ENCODE measurements at regions not wholly inside any gene's neighbourhood (a gene's known extent, or its start where the extent isn't known, plus 50 kb on each side); places are given as distances from the start of the nearest gene placed in this dataset.

DNA sequence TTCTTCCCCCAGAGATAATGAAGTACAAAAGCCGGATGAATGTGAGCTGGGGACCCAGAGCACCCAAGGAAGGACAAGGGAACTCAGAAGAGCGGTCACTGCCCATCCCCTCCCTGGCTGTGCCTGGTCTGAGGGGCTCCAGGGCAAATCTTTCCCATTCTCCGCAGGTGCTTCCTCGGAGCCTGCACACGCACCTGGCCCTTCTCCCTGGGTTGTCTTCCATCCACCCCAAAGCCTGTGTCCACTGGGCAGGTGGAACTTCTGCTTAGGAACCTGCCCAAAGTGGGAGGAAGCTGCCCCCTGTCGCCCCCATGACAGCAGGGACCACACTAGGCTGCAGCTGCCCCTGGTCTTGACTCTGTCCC, 121.0 kb upstream of the FGF3 start:
- peak overlapping the region; percentile 80 for H2AFZ ChIP-seq (ENCODE audit: low read length)
- peaks cover 4% of the 10 kb centered on the region for H3K27me3 ChIP-seq (ENCODE audit: control insufficient read depth, insufficient read depth, low read length)
- no peak overlapping the region for H3K9ac ChIP-seq (ENCODE audit: insufficient read depth, low read length)
- no peaks in the 10 kb centered on the region for H3K79me2 ChIP-seq (ENCODE audit: control insufficient read depth, insufficient read depth, low read length)
- H3K36me3 ChIP-seq (ENCODE audit: control insufficient read depth, insufficient read depth, low read length): no peaks in the 10 kb centered on the region
- DNase-seq (ENCODE audit: low read depth in 2 of 2): no peak
- no peaks in the 10 kb centered on the region for H3K9me3 ChIP-seq (ENCODE audit: control insufficient read depth, insufficient read depth, low read depth, low read length)
- no peak overlapping the region for H3K4me2 ChIP-seq (ENCODE audit: extremely low read depth, insufficient read depth, low read length)
- peaks cover 4% of the 10 kb centered on the region for H3K4me1 ChIP-seq (ENCODE audit: control insufficient read depth, extremely low read depth, insufficient read depth, low read length)
- H4K20me1 ChIP-seq (ENCODE audit: control insufficient read depth, extremely low read depth, insufficient read depth, low read length): no peaks in the 10 kb centered on the region
- no peak overlapping the region for H3K4me3 ChIP-seq (replicated peaks in 1 of 4; ENCODE audit: control extremely low read depth in 1 of 4, insufficient read depth in 1 of 4, low read depth in 3 of 4, low read length in 4 of 4)
- no peak for TF ChIP-seq EZH2 (IDR thresholded peaks at IDR 0.05; ENCODE audit: low read length, missing control alignments)
- TF ChIP-seq CTCF (conservative IDR thresholded peaks at IDR 0.05 in 1 of 2, IDR thresholded peaks at IDR 0.05 in 1 of 2; ENCODE audit: low read depth in 1 of 2, low read length in 2 of 2): no peak
- no peak overlapping the region for H3K27ac ChIP-seq (ENCODE audit: insufficient read depth, low read length)

DNA sequence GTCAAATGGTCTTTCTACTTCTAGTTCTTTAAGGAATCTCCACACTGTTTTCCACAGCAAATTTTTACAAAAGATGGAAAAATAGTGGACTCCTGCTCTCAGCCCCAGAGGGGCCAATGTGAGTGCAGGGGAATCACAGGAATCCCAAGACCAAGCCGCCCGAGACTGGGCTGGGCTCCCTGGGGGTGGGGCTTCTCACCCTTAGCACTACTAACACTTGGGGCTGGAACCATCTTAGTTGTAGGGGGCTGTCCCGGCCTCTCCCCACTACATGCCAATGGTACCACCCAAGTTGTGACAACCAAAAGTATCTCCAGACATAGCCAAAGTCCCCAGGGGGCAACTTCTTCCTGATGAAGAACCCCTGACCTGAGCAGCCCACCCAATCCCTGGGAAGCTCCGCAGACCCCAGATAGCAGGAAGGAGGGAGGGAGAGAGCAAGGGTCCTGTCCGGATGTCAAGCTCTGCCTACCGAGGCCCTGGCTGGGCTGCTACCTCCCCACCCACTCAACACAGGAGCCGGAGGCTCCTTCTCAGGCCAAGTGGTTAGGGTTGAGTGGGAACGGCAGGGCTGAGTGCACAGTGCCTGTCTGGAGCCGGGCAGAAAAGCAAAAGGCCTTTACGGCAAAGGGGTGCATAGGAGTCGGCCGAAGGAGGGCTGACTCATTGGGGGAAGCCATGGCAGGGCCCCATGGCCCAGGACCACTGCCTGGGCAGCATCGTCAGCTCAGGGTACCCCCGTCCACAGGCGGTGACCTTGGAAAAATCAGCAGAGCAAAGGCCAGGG, 122.5 kb upstream of the FGF3 start:
- Histone ChIP-seq H3K4me2 (ENCODE audit: extremely low read depth, insufficient read depth, low read length) (no peak overlapping the region), H3K36me3 (ENCODE audit: control insufficient read depth, insufficient read depth, low read length) (no peaks in the 10 kb centered on the region), H2AFZ (ENCODE audit: low read length) (no peak overlapping the region), H4K20me1 (ENCODE audit: control insufficient read depth, extremely low read depth, insufficient read depth, low read length) (no peaks in the 10 kb centered on the region), H3K79me2 (ENCODE audit: control insufficient read depth, insufficient read depth, low read length) (no peaks in the 10 kb centered on the region), H3K4me1 (ENCODE audit: control insufficient read depth, extremely low read depth, insufficient read depth, low read length) (peaks cover 4% of the 10 kb centered on the region), H3K4me3 (replicated peaks in 1 of 4; ENCODE audit: control extremely low read depth in 1 of 4, insufficient read depth in 1 of 4, low read depth in 3 of 4, low read length in 4 of 4) (no peak overlapping the region), H3K9ac (ENCODE audit: insufficient read depth, low read length) (no peak overlapping the region), H3K9me3 (ENCODE audit: control insufficient read depth, insufficient read depth, low read depth, low read length) (no peaks in the 10 kb centered on the region), H3K27ac (ENCODE audit: insufficient read depth, low read length) (no peak overlapping the region), H3K27me3 (ENCODE audit: control insufficient read depth, insufficient read depth, low read length) (peaks cover 4% of the 10 kb centered on the region)
- TF ChIP-seq CTCF (conservative IDR thresholded peaks at IDR 0.05 in 1 of 2, IDR thresholded peaks at IDR 0.05 in 1 of 2; ENCODE audit: low read depth in 1 of 2, low read length in 2 of 2): no peak
- TF ChIP-seq EZH2 (IDR thresholded peaks at IDR 0.05; ENCODE audit: low read length, missing control alignments): no peak
- no peak for DNase-seq (ENCODE audit: low read depth in 2 of 2)

DNA sequence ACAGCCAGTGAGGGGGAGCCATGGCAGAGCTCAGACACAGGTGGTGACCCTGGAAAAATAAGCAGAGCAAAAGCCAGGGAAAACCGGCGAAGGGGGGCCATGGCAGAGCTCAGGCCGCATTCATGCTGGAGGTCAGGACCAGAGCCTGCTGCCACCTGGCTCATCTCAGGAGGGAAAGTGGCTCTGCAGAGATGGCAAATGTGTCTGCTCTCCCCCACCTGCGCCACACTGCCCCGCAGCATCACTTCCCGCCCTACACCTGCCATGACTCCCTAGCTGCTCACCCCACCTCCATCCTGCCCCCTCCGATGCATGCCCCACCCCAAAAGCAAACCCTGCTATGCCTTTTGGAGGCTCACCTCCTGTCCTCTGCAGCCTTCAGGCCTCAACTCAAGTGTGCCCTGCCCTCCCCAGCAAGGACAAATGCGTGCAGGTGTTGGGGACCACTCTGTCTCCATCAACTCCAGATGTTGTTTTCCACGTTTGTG, 123.2 kb upstream of the FGF3 start:
- no peak overlapping the region for H3K4me3 ChIP-seq (replicated peaks in 1 of 4; ENCODE audit: control extremely low read depth in 1 of 4, insufficient read depth in 1 of 4, low read depth in 3 of 4, low read length in 4 of 4)
- H3K27ac ChIP-seq (ENCODE audit: insufficient read depth, low read length): no peak overlapping the region
- no peaks in the 10 kb centered on the region for H3K36me3 ChIP-seq (ENCODE audit: control insufficient read depth, insufficient read depth, low read length)
- no peak overlapping the region for H3K9ac ChIP-seq (ENCODE audit: insufficient read depth, low read length)
- peaks cover 4% of the 10 kb centered on the region for H3K4me1 ChIP-seq (ENCODE audit: control insufficient read depth, extremely low read depth, insufficient read depth, low read length)
- H3K4me2 ChIP-seq (ENCODE audit: extremely low read depth, insufficient read depth, low read length): no peak overlapping the region
- H3K79me2 ChIP-seq (ENCODE audit: control insufficient read depth, insufficient read depth, low read length): no peaks in the 10 kb centered on the region
- no peak for DNase-seq (ENCODE audit: low read depth in 2 of 2)
- TF ChIP-seq CTCF (conservative IDR thresholded peaks at IDR 0.05 in 1 of 2, IDR thresholded peaks at IDR 0.05 in 1 of 2; ENCODE audit: low read depth in 1 of 2, low read length in 2 of 2): no peak
- TF ChIP-seq EZH2 (IDR thresholded peaks at IDR 0.05; ENCODE audit: low read length, missing control alignments): no peak
- peaks cover 4% of the 10 kb centered on the region for H3K27me3 ChIP-seq (ENCODE audit: control insufficient read depth, insufficient read depth, low read length)
- H4K20me1 ChIP-seq (ENCODE audit: control insufficient read depth, extremely low read depth, insufficient read depth, low read length): no peaks in the 10 kb centered on the region
- H3K9me3 ChIP-seq (ENCODE audit: control insufficient read depth, insufficient read depth, low read depth, low read length): no peaks in the 10 kb centered on the region
- H2AFZ ChIP-seq (ENCODE audit: low read length): no peak overlapping the region

All from fibroblast of lung (primary cell).